Sigmoid colon (tissue), 4 donors: ENCODE measurements at regions not wholly inside any gene's neighbourhood (a gene's known extent, or its start where the extent isn't known, plus 50 kb on each side); places are given as distances from the start of the nearest gene placed in this dataset.

Experiments used
- CTCF ChIP-seq, 4 experiments: fragments of 450-650 bp in 3 of 4; fragments of 200-600 bp in 1 of 4; IDR thresholded peaks; one replicate each; pipeline ENCODE4 v1.5.1; 2016 to 2019; ENCODE audit warnings: antibody characterized with exemption in 4 of 4, mild to moderate bottlenecking in 3 of 4, moderate library complexity in 2 of 4
- POLR2AphosphoS5 ChIP-seq, 4 donors: sonication (generic); formaldehyde crosslinking; IDR thresholded peaks; one replicate each; pipeline ENCODE4 v1.6.1; 2017; ENCODE audit warnings: antibody characterized with exemption in 4 of 4

GRCh38 chr17:79252886-79253285 lies 178.3 kb downstream of the ENGASE start:
- no peak for TF ChIP-seq POLR2AphosphoS5 (IDR thresholded peaks at IDR 0.05)
- TF ChIP-seq CTCF (IDR thresholded peaks at IDR 0.05), result no peak
